CD4-positive, alpha-beta T cell treated with Interleukin-6 for 4 hours (primary cell): ENCODE measurements at regions not wholly inside any gene's neighbourhood (a gene's known extent, or its start where the extent isn't known, plus 50 kb on each side); places are given as distances from the start of the nearest gene placed in this dataset.
"Not testable (repeated sequence)": the region's sequence is repeated elsewhere in the genome, so short reads cannot be mapped to it uniquely, and the experiment has no call there.

ENCODE experiments used
- DNase-seq: peaks from one replicate; pipeline ENCODE4 v3.0.0-alpha.2; 2020; ENCODE audit warnings: mixed read lengths

GRCh38 chr2:203585516-203585915, 50.4 kb upstream of the RAPH1 start:
- DNase-seq = no peak

- DNase-seq = no peak
Observed at GRCh38 chr2:203586206-203586605, 51.1 kb upstream of the RAPH1 start.

- DNase-seq = no peak
Observed at GRCh38 chr2:203586696-203587095, 51.6 kb upstream of the RAPH1 start.

- DNase-seq = no peak
Observed at GRCh38 chr2:203590496-203590895, 55.4 kb upstream of the RAPH1 start.

GRCh38 chr2:203591642-203592041, 56.5 kb upstream of the RAPH1 start:
- no peak for DNase-seq

GRCh38 chr2:203592470-203592869, 57.4 kb upstream of the RAPH1 start:
- DNase-seq = no peak

- DNase-seq = no peak
Observed at GRCh38 chr2:203594541-203594940, 59.4 kb upstream of the RAPH1 start.

GRCh38 chr2:203596183-203596582, 61.1 kb upstream of the RAPH1 start:
- no peak for DNase-seq

GRCh38 chr2:203599509-203599908, 64.4 kb upstream of the RAPH1 start:
- DNase-seq = no peak

GRCh38 chr2:203600286-203600685, 65.2 kb upstream of the RAPH1 start:
- no peak for DNase-seq

- no peak for DNase-seq
Observed at GRCh38 chr2:203603456-203604389, 68.6 kb upstream of the RAPH1 start.

GRCh38 chr2:203605302-203605701, 70.2 kb upstream of the RAPH1 start:
- no peak for DNase-seq

GRCh38 chr2:203606051-203606450, 71.0 kb upstream of the RAPH1 start:
- DNase-seq = no peak

GRCh38 chr2:203610558-203610957, 75.5 kb upstream of the RAPH1 start:
- no peak for DNase-seq

- no peak for DNase-seq
Observed at GRCh38 chr2:203612246-203612645, 77.1 kb upstream of the RAPH1 start.

GRCh38 chr2:203619267-203619878, 84.3 kb upstream of the RAPH1 start:
- no peak for DNase-seq

GRCh38 chr2:203621981-203622515, 84.4 kb upstream of the CD28 start:
- no peak for DNase-seq

- no peak for DNase-seq
Observed at GRCh38 chr2:203623096-203623495, 83.3 kb upstream of the CD28 start.

GRCh38 chr2:203623661-203624060, 82.8 kb upstream of the CD28 start:
- no peak for DNase-seq

GRCh38 chr2:203625701-203626100, 80.7 kb upstream of the CD28 start:
- no peak for DNase-seq

GRCh38 chr2:203626247-203626646, 80.2 kb upstream of the CD28 start:
- not testable (repeated sequence) for DNase-seq

- no peak for DNase-seq
Observed at GRCh38 chr2:203626952-203627681, 79.3 kb upstream of the CD28 start.

GRCh38 chr2:203629699-203630098, 76.7 kb upstream of the CD28 start:
- DNase-seq = no peak
